WERI-Rb-1 (cell line): ENCODE measurements at regions not wholly inside any gene's neighbourhood (a gene's known extent, or its start where the extent isn't known, plus 50 kb on each side); places are given as distances from the start of the nearest gene placed in this dataset.

Experiments
- DNase-seq: peaks from one replicate; pipeline ENCODE4 v3.0.0-alpha.2; 2020
- H3K27ac ChIP-seq: fragments of 250-450 bp; sonication (Bioruptor Pico); 2 replicates; pipeline ENCODE4 v1.5.1; 2020; ENCODE audit warnings: mild to moderate bottlenecking, moderate library complexity
- H3K27me3 ChIP-seq: fragments of 250-450 bp; sonication (Bioruptor Pico); 2 replicates; pipeline ENCODE4 v1.5.1; 2021; ENCODE audit warnings: mild to moderate bottlenecking, low read depth, moderate library complexity; ENCODE audit not compliant: insufficient read depth, severe bottlenecking
- H3K36me3 ChIP-seq: fragments of 250-450 bp; sonication (Bioruptor Pico); 2 replicates; pipeline ENCODE4 v1.5.1; 2020; ENCODE audit warnings: mild to moderate bottlenecking, moderate library complexity
- H3K4me3 ChIP-seq: 2 replicates; pipeline ENCODE4 v1.5.1; 2011; ENCODE audit warnings: low read depth, mild to moderate bottlenecking, control low read depth, low read length
- H3K9me3 ChIP-seq: fragments of 250-450 bp; sonication (Bioruptor Pico); 2 replicates; pipeline ENCODE4 v1.5.1; 2021; ENCODE audit warnings: mild to moderate bottlenecking, moderate library complexity; ENCODE audit not compliant: severe bottlenecking
- CTCF ChIP-seq: IDR thresholded peaks from 2 replicates; pipeline ENCODE4 v1.5.1; 2011; ENCODE audit warnings: low read depth, mild to moderate bottlenecking, control low read depth, inconsistent platforms, low read length

GRCh38 chr15:39209548-39210211 is 371.2 kb upstream of the THBS1 start:
- Histone ChIP-seq H3K27me3 (peaks cover 3% of the 10 kb centered on the region), H3K36me3 (no peaks in the 10 kb centered on the region), H3K9me3 (no peaks in the 10 kb centered on the region), H3K27ac (no peak overlapping the region), H3K4me3 (no peak overlapping the region)
- no peak for TF ChIP-seq CTCF
- no peak for DNase-seq

GRCh38 chr15:39211108-39211979 is 369.5 kb upstream of the THBS1 start:
- DNase-seq: no peak
- no peaks in the 10 kb centered on the region for H3K9me3 ChIP-seq
- H3K36me3 ChIP-seq: no peaks in the 10 kb centered on the region
- H3K27ac ChIP-seq: no peak overlapping the region
- no peak overlapping the region for H3K4me3 ChIP-seq
- peaks cover 3% of the 10 kb centered on the region for H3K27me3 ChIP-seq
- no peak for TF ChIP-seq CTCF

DNA sequence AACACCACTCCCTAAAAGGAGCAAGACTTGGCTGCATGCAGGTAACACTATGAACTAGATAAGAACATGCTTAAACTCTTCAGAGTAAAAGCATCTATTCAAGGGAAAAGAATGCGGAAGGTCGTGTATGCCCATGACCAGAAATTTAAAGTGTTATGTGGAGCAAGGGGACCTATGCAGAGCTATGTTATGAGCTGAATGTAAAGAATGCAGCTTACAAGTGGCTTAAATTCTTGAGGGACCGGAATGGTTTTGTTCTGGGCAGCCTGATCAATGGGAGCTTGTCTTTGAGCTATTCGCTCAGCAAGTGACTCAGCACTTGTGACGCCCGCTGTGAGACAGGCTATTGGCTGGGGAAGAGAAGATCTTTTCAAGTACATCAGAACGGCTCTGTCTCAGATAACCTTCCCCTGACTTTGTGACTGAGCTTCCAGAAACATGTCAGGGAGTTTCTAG is 367.5 kb upstream of the THBS1 start:
- no peaks in the 10 kb centered on the region for H3K9me3 ChIP-seq
- H3K36me3 ChIP-seq: no peaks in the 10 kb centered on the region
- no peak overlapping the region for H3K4me3 ChIP-seq
- TF ChIP-seq CTCF: no peak
- H3K27ac ChIP-seq: no peak overlapping the region
- H3K27me3 ChIP-seq: peaks cover 7% of the 10 kb centered on the region
- DNase-seq: no peak

DNA sequence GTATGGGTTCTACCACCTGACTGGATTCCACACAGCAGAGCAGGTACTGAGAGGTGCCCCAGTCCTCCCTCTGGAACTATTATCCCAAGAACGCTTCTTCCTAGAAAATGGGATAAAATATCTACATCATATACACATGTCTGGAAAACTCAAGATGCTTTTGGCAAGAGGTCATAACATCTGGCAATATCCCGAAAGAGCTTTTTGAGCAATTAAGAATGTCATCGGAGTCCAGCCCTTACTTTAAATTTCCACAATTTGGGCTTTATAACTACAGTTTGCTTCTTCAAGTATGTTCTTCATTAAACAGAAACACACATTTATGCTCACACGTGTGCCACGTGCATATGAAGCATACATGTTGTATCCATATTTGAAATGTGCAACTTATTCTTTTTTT is 365.9 kb upstream of the THBS1 start:
- no peak overlapping the region for H3K27ac ChIP-seq
- TF ChIP-seq CTCF: no peak
- no peak for DNase-seq
- H3K4me3 ChIP-seq: no peak overlapping the region
- H3K9me3 ChIP-seq: no peaks in the 10 kb centered on the region
- no peaks in the 10 kb centered on the region for H3K36me3 ChIP-seq
- H3K27me3 ChIP-seq: peaks cover 7% of the 10 kb centered on the region

DNA sequence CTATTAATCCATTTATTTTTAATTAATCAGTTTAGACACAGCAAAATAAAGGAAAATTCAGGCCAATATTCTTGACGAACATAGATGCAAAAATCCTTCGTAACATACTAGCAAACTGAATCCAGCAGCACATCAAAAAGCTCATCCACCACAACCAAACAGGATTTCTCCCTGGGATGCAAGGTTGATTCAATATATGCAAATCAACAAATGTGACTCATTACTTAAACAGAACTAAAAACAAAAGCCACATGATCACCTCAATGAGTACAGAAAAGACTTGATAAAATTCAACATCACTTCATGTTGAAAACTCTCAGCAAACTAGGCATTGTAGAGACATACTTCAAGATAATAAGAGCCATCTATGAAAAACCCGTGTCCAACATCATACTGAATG is 364.1 kb upstream of the THBS1 start:
- H3K27me3 ChIP-seq: peaks cover 7% of the 10 kb centered on the region
- H3K36me3 ChIP-seq: no peaks in the 10 kb centered on the region
- no peak overlapping the region for H3K27ac ChIP-seq
- H3K4me3 ChIP-seq: no peak overlapping the region
- DNase-seq: no peak
- H3K9me3 ChIP-seq: no peaks in the 10 kb centered on the region
- no peak for TF ChIP-seq CTCF
